ENCODE measurements at regions not wholly inside any gene's neighbourhood (a gene's known extent, or its start where the extent isn't known, plus 50 kb on each side); places are given as distances from the start of the nearest gene placed in this dataset.

DNA sequence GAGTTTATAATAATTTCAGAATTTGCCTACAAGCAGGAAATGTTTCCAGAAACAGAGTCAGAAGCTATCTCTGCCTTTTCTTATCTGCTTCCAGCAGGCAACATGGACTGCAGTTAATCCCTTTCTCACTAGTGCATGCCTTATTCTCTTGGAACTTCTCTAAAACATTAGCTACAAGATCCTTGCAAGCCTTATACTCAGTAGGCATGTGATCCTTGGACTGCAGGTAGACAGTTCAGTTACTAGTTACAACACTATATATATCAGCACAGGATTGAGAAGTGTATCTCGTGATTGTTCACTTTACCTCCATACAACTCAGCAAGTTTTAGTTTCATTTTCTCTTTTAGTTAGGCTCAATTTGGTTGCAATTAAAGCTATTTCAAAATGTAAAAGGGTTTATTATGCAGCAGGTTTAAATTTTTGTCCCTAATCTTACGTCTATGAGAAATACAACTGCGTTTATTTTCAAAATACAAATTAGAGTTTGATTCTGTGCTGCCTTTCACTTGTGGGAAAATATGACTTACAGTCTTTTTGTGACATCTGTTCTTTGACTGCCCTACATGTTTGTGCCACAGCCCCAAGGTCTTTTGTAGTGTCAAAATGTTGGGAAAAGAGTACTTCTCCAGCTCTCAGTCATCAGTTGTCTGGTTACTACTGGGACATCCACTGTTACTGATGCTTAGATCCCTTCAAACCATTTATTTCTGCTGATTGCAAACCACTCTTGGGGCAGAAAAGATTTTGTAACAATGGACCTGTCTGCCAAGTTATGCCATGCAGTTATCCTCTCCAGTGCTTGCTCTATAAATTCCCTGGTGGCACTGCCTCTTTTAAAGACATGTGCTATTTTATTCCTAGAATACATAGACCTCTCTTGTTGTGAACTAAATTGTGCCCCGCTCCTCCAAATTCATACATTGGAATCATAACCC lies 709.0 kb upstream of the FOXG1 start:
- no peak for DNase-seq

GRCh38 chr14:28059254-28059653 lies 707.3 kb upstream of the FOXG1 start:
- no peak for DNase-seq

DNA sequence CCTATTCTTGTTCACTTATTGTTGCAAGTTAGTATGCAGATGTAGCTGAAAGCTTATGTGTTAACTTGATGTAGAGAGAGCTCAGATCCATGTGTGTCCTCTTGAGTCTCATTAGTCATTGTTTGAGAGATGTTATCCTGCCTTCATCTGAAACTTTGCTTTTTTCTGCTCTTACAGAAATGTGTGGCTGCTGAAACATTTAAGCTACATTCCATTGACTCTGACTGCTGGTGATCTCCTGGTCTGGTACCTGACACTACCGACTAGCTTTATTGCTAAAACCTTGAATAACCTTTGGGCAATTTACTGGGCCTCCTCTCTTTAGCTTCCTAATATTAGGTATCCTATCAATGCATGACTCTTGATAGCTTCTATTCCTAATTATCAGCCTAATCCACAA lies 705.6 kb upstream of the FOXG1 start:
- DNase-seq = no peak

- DNase-seq = no peak
These were observed 689.6 kb upstream of the FOXG1 start for GRCh38 chr14:28077021-28077420.

GRCh38 chr14:28083389-28083788 lies 683.2 kb upstream of the FOXG1 start:
- no peak for DNase-seq

- no peak for DNase-seq
These were observed 678.5 kb upstream of the FOXG1 start for GRCh38 chr14:28088125-28088524.

DNA sequence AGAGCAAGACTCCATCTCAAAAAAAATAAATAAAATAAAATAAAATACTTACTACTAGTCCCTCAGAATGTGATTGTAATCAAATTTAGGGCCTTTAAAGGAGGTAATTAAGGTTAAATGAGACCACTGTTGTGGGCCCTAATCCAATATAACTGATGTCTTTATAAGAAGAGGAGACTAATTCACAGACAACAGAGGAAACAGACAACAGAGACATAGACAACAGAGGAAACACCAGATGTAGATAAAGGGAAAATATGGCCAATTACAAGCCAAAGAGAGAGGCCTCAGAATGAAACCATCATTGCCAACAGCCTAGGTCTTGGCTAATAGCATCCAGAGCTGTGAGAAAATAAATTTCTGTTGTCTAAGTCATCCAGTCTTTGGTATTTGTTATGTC lies 669.0 kb upstream of the FOXG1 start:
- no peak for DNase-seq

- DNase-seq = no peak
These were observed 667.7 kb upstream of the FOXG1 start for GRCh38 chr14:28098856-28099255.

GRCh38 chr14:28102001-28102400 lies 664.6 kb upstream of the FOXG1 start:
- no peak for DNase-seq

DNA sequence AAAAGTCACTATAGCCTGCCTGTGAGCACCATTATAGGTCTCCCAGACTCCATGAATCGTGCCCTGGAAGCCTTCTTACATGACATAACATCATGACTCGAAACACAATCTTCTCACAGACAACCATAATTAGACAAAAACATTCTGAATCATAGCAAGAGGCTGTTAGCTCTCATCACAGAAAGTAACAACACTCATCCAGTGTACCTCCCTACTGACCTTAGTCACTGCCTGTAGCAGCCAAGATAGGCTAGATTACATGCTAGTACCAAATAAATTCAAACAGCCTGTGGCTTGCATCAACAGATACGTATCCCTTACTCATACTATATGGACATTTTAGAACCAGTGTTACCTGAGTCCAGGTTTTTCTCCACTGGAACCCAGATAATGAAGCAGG lies 663.8 kb upstream of the FOXG1 start:
- no peak for DNase-seq

- DNase-seq = no peak
These were observed 653.3 kb upstream of the FOXG1 start for GRCh38 chr14:28113311-28113710.

DNA sequence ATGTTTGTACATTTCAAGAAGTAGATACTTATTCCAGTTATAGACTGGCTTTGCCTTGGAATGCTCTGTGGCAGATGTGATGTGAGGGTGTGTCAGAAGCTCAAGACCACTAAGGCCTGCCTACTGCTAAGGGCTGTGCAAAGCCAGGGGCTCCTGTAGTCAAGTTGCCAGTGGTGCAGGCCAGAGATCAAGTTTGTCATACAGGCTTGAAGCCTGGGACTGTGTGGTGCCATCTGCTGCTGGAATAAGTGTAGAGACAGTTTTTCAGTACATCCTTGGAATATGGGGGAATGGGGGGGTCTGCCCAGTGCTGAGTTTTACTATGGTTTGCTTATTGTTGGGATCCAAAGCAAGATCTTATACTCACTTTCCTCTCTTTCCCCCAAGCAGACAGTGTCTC lies 649.9 kb upstream of the FOXG1 start:
- no peak for DNase-seq

DNA sequence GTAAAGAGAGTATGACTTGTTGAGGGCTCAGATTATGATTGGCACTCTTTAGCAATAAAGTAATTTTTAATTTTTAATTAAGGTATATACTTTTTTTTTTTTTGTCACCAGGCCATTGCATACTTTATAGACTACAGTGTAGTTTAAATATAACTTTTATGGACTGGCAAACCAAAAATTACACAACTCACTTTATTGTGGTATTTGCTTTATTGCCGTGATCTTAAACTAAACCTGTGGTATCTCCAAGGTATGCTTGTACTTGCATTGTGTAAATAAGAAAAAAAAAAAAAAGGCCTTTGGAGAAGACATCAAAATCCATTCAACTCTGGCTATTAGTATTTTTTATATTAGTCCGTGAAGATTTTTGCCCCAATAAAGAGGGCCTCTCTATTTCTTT lies 646.7 kb upstream of the FOXG1 start:
- DNase-seq = no peak

DNA sequence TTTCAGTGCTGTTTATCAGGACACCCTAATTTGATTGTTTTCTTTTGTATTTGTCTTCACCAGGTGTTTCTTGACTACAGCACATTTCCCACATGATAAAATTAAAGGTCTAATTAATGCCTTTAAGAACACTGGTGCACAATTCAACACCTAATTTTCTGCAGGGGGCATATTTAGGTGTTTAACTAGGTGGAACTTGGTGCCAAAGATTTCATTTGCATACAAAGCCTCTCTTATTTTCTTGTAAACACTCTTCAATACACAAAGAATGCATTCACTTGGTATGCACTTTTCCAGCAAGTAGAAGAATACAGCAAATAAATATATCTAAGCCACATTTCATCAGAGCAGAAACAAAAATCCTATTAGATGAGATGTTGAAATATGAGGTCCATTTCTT lies 646.2 kb upstream of the FOXG1 start:
- no peak for DNase-seq

DNA sequence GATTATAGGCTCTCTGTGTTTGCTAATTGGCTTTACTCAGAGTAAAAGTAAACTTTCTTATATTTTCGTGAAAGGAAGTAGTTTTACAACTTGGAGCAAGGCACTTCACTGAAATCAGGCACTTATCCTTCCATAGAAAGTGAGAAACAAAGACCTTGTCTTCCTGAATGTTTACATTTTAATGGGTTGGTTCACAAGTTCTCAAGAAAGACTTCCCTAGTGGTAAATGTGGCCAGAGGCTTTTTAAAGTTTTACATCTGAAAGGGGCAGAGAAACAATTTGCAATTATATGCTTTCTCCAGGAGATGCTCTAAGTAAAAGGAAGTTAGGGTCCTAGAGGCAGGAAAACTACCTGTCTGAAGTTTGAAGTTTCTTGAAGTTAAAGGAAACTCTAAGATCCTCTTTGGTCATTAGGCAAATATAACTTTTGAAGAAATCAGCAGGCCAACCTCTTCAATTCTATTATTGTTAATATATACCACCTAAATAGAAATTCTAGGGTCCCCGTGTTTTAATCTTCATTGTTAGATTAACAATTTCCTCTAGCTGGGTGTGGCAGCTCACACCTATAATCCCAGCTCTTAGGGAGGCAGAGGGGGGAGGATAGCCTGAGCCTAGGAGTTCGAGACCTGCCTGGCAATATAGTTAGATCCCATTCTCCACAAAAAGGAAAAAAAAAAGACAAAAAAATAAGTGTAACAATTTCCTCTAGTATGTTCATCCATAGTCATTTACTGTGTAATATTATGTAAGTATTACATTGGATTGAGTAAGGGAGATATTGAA lies 644.9 kb upstream of the FOXG1 start:
- DNase-seq = no peak

GRCh38 chr14:28130610-28131284 lies 635.8 kb upstream of the FOXG1 start:
- no peak for DNase-seq

- DNase-seq = no peak
These were observed 628.2 kb upstream of the FOXG1 start for GRCh38 chr14:28138341-28138740.

DNA sequence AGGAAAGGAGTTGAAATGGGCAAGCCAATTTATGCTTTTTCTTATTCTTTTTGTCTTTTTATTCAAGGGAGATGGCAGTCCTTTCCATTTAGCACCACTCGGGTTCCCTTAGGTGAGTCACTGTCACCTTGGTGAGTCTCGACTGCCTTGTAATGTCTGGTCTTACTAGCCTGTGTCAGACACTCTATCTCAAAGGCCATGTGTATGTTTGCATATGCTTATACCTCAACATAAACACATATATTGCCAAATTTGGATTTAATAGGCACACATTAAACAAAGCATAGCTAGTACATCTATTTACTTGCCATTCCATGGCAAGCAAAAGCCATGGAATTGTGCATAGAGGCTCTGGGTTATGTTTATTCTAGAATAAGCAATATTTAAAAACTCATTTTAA lies 624.9 kb upstream of the FOXG1 start:
- no peak for DNase-seq

DNA sequence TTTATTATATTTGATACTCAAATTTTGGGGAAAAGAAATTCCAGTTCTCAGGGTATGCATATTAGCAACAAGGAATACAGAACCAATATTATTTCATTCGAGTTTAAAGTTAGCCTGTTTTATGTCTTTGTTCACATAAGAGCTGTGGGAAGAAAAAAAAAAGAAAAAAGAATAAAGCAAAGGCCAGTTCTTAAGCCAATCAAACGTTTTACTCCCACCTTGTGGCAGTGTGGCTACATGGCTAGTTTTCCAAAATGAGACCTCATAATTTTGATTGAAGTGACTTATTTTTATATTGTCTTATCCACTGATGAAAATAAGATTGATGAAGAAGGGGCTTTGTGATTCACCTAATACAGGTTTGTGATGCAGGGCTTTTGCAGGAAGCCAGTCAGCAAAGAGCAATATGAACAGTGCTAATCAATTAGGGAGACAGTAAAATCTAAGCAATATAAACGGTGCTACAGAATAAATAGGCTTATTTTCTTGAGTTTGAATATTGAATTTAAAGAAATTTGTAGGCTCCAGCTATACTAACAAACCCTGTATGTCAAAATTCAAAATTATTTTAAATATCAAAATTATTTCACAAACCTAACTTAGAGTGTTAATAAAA lies 624.1 kb upstream of the FOXG1 start:
- DNase-seq = no peak

GRCh38 chr14:28143316-28143715 lies 623.3 kb upstream of the FOXG1 start:
- DNase-seq = no peak

DNA sequence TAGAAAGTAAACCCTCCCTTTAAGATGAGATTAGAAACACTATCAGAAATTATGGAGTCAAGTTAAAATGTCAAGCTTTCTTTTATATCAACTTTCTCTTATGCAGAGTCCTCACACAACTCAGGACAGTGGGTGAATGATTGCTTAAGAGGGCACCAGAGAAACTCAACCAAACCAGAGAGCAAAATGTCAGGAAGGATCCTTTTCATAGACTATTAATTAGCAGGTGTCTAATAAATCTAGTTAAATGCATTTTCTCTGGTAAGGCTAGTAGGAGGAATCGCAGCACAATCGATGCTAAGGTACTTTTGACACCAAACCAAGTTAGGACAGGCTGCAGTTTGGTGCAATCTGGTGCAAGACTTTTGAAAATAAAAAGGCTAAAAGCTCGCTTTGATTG lies 614.7 kb upstream of the FOXG1 start:
- DNase-seq = no peak

DNA sequence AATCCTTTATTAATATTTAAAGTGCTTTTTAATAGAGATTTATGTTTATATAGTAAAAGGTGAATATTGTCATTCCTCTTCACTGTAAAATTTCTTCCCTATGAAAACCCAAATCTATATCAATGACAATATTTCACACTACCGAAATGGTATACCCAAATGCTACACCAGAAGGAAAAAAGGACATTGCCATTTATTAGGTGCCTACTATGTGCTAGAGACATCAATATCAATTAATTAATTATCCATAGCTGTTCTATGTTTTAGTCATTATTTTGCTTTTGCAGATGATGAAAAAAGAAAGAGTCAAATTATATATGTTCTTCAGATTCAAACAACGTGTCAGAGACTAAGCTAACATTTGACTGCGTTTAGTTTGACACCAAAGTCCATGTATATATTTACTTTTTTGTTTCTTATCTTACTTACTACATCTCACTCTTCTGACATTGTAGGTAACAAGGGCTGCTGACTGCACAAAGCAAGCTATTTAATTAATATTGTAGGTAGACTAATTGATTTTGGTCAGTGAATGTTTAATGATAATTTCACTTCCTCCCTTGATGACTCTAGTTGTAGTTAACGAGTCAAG lies 614.0 kb upstream of the FOXG1 start:
- no peak for DNase-seq
